CD4-positive, alpha-beta T cell treated with Interleukin-12 subunit alpha and Interleukin-12 subunit beta, for 1 hour (primary cell): ENCODE measurements at regions not wholly inside any gene's neighbourhood (a gene's known extent, or its start where the extent isn't known, plus 50 kb on each side); places are given as distances from the start of the nearest gene placed in this dataset.

ENCODE experiments used
- DNase-seq: peaks from one replicate; pipeline ENCODE4 v3.0.0-alpha.2; 2020

DNA sequence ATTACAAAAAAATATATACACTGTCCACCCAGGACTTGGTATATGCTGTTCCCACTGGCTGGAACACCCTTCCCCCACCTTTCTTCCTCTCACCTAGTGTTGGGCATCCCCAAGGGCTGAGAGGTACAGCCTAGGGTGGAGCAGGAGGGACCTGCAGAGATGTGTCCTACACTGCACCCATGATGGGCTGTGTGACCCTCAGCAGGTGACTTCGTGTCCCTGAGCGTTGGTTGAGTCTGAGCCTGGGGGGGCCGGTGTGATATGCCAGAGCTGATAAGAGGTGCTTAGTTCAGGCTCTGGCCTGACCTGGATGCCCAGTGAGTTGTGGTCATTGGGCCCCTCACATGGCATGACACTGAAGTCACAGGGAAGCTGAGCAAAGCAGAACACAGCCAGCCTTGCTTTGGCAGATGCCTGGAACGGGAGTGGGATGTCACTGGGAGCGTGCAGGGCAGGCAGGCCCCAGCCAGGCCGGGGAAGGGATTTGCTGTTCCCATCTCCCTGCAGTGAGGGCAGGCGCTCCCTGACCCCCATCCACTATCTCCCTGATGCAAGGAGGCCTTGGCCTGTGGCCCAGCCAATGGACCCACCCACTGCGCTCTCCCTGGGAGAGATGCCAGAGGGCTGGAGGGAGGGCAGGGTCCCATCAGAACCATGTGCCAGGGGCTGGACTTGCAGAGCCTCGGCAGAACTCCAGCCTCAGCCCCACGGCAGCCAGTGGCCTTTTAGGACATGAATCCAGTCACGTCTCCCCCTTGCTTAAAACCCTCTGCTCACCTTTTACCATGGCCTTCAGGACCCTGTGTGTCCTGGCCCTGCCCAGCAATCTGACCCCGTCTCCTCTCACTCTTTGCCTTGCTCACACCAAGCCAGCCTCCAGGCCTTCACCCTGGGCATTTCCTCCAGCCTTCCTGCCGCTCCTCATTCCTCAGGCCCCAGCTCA lies 138.9 kb downstream of the MN1 start:
- no peak for DNase-seq

DNA sequence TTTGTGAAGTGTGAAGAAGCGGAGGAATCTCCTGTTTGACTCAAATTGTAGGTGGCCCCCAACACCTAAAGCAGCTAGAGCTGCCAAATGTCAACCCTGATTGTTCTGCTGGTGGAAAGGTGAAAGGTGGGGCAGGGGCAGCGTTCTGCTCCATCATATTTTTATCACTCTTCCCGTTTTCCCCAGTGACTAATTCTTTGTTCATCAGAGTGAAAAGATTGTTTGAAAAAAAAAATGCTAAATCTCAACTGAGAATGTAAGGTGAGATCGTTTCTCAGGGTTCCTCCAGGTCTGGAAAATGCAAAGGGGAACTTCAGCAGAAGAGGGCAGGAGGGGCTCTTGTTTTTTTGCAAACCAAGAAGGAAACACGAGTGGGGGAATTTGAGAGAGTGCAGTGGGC lies 137.7 kb downstream of the MN1 start:
- DNase-seq = no peak

DNA sequence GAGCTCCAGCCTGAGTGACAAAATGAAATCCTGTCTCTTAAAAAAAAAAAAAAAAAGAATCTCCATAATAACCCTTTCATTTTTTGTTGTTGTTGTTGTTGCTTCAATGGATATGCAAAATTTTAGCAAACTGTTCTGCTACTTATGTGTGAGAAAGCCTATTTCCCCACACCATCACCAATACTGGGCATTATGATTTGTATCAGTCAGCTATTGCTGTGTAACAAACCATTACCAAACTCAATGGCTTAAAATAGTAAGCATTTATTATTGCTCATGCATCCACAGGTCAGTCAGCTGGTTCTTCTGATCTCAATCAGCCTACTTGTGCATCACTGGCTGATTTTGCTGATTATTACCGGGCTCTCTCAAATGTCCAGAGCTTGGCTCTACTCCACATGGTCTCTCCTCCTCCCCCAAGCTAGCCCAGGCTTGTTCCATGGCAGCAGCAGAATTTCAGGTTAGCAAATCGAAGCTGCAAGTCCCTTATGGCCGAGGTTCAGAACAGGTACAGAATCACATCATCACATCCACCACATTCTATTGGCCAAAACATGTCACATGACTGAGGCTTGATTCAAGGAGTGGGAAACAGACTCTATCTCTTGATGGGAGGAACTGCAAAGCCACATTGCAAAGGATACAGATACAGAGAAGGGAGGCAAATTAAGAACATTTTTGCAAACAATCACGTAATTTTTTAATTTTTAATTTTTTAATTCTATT lies 135.1 kb downstream of the MN1 start:
- DNase-seq = no peak

- DNase-seq = no peak
Measured at GRCh38 chr22:27667121-27667843, 134.3 kb downstream of the MN1 start.

- peak; percentile 20 for DNase-seq
Measured at GRCh38 chr22:27668828-27669797, 132.4 kb downstream of the MN1 start.

DNA sequence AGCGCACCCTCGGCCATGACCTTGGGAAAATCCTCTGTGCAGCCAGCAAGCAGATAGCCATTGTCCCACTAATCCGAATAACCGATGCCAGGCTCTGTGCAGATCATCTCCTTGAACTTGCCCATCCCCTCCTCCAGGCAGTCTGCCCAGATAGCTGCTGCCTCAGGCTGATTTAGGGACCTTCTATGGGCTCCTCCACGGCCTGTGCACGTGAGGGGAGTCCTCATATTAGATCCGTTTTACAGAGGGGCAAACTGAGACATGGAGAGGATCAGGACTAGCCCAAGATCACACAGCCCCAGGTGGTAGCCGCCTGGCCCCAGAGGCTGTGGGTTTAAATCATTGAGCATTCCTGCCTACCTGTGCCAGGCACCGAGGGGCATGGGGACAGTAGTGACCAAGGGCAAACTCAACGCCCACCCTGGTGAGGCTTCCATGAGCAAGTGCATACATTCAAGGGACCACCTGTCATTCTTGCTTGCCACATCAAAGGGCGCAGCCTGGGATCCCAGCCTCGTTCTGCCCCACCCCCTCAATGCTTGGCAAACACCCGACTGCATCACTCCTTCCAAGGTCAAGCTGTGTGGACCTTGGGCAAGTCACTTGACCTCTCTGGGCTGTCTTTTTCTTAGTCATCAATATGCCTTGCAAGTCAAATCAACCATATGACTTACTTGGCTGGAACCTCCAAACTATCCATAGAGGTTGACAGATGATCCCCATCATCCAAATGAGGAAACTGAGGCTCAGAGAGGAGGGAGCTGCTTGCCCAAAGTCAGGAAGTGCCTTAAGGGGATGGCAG lies 131.6 kb downstream of the MN1 start:
- DNase-seq = no peak

DNA sequence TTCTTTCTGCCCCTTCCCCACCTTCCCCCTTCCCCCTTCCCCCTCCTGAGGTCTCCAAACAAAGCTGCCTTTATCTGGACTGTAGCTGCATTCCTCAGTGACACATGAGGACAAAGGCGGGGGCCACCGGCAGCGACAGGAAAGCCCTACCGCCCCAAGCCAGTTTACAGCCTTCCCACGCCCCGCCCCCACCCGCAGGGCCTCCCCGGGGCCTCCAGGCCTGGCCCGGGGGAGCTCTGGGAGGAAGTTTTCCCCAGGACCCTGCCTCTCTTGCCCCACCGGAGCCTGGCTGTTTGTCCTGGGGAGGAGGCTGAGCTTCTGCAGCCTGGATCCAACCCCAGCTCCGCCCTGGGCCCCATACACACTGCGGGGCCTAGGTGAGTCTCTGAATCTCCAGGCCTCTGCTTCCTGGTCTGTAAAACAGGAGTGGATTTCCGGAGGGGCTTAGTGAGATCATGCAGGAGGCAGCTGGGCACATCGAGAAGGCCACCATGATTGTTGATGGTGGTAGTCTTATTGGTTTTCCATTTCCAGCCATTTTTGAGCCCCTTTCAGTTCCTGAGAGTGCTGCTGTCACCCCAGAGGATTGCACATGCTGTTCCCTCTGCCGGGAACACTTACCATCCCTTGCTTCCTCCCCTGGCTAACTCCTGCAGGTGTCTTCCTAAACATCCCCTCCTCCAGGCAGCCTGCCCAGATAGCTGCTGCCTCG lies 130.7 kb downstream of the MN1 start:
- no peak for DNase-seq

DNA sequence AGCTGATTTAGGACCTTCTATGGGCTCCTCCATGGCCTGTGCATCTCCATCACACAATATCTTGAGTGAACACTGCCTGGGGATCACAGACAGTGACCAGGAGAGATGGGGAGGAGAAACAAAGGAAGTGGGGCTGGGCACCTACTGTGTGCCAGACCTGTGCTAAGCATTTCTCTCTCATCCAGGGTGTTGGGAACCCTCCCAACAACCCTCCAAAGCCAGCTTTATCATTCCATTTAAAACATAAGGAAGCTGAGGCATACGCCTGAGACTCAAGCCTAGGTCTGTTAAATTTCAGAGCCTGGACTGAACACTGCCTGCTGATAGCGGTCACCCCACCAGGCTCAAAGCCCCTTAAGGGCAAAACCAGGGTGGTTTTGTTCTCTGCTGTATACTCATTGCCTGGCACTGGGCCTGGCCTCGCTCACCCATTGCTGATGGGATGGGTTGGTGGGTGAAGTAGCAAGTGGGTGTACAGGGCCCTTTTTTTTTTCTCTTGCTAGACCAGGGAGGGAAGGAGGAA lies 130.1 kb downstream of the MN1 start:
- DNase-seq = no peak

DNA sequence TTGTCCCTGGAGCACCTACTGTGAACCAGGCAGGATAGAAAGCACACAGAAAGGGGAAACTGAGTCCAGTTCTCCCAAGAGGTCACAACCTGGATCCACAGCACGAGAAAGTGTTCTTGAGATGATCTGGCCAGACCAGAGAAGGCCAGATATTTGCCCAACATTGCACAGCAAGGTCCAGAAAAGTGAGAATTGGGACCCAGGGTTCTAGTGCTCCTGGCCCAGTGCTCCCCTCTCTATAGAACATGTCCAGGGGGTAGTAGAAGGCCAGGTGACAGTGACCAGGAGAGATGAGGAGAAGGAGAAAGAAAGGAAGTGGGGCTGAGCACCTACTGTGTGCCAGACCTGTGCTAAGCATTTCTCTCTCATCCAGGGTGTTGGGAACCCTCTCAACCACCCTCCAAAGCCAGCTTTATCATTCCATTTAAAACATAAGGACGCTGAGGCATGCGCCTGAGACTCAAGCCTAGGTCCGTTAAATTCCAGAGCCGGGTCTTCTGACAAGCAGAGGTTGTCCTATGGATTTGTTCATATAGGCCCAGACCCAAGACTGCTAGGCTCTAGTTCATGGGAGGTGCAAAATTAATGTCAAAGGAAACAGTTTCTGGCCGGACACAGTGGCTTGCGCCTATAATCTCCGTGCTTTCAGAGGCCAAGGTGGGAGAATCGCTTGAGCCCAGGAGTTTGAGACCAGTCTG lies 128.7 kb downstream of the MN1 start:
- no peak for DNase-seq

DNA sequence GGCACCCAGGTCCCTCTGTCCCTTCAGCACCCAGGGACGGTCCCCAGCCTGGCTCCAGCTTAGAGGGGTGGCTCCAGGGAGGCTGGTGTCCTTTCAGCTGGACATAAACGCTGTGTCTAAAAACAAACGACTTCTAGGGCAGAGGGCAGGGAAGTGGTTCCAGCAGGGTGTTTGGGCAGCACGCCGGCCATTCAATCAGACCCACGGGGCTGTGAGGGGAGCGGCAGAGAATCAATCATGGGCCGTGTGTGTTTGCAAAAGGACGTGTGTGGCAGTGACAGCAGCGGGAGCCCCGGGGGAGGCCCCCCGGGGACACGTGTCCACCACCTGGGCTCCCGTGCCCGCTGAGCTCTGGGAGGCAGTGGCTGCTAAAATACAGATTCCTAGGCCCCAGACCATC lies 127.7 kb downstream of the MN1 start:
- DNase-seq = no peak

GRCh38 chr22:27674261-27674923 lies 127.2 kb downstream of the MN1 start:
- DNase-seq = no peak

DNA sequence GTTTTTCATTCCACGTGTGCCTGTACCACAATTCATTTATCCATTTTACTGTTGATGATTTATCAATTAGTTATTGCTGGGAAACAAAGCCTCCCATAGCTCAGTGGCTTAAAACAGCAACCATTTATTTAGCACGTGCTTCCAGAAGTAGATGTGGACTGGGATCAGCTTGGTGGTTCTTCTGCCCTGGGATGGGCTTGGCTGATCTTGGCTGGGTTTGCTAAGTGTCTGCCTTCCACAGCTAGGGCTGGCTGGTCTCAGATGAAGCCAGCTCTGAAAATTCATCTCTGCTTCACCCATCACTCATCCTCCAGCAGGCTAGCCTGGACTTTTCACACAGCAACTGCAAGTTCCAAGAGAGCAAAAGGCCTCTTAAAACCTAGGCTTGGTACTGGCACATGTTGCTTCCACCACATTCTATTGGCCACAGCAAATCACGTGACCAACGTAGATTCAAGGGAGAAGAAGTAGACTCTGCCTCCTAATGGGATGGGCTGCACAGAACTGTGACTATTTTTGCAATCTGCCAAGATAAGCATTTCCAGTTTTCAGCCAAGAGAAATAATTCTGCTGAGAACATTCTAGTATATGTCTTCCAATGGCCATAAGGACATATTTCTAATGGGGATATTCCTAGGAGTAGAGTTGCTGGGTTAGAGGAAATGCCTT lies 124.9 kb downstream of the MN1 start:
- DNase-seq = no peak

- DNase-seq = no peak
Measured at GRCh38 chr22:27677905-27678458, 123.6 kb downstream of the MN1 start.

DNA sequence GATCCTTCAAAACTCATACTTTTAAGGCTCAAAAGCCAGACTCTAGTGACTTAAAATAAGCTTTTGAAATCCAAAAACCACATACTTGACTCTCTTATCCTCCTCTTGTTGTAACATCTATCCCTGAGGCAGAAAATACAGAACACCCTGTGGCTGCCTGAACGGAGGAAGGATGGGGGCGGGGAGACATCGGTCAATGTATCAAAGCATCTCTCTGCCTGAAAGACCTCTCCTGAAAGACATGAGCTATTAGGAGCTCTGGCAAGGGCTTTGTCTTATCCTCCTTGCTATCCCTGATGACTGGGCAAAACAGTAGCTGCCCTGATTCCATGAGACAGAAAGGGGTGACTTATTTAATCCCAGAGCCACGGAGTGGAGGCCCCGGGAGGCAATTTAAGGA lies 122.4 kb downstream of the MN1 start:
- DNase-seq = no peak

DNA sequence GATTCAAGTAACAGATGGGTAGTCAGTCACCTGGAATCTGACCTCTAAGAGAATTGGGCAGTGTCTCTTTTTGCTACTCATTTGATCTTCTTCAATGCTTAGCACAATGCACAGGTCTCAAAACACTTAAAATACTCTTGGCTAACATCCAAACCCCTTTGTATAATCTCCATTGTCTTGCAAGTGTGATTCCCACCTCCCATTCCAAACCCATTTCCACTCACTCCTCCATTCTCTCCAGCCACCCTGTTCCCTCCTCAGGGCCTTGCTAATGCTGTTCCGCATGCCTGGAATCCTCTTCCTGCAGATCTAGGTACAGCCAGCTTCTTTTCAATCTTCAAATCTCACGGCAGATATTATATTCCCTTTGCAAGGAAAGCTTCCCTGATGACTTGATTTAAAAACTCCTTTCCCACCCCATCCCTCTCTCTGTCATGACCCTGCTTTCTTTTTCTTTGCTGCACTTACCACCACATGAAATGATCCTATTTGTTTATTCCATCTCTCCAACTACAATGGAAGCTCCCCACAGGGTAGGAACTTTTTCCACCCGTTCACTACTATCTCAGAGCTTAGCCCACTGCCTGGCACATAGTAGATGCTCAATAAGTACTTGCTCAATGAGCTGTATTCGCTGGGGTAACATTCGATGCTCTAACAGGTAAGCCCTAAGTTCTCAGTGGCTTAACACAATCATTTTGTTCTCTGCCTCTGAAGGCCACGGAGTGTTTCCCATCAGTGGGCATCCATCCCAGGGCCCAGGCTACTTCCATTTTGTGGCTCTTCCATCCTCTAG lies 121.7 kb downstream of the MN1 start:
- DNase-seq = no peak

DNA sequence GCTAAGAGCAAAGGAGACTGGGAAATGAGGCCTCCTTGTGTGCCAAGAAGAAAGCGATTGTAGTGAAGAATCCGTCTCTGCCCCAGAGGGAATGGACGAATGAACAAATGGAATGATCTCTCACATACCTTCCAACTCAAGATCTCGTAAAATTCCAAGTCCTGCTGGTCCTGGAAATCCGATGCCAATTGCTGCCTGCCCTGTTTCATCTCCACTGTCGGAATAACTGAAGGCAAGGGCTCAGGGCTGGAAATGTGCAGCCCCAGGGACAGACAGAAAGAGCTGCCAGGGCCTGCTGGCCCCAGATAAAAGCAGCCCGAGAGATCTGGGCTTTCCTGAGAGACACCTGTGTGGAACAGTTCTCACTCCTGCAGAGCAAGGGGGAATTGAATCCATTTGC lies 120.9 kb downstream of the MN1 start:
- DNase-seq = no peak

DNA sequence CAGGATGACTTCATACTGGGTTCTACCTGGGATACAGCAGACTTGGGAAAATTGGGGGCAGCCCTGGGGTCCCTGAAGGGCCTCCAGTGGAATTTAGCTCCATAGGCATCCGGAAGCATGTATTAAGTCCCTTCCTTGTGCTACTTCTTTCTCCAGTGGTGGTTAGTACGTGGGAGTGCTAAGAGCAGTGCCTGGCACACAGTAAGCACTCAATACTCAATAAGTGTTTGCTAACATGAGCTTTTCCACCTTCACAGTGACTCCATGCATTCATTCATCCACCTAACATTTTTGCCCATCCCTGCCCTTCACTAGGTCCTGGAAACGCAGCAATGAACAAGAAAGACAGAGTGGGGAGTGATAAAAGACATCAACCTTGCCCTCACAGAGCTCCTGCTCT lies 120.5 kb downstream of the MN1 start:
- DNase-seq = no peak

- no peak for DNase-seq
Measured at GRCh38 chr22:27682437-27682836, 119.1 kb downstream of the MN1 start.
